ENCODE measurements at regions not wholly inside any gene's neighbourhood (a gene's known extent, or its start where the extent isn't known, plus 50 kb on each side); places are given as distances from the start of the nearest gene placed in this dataset.

DNA sequence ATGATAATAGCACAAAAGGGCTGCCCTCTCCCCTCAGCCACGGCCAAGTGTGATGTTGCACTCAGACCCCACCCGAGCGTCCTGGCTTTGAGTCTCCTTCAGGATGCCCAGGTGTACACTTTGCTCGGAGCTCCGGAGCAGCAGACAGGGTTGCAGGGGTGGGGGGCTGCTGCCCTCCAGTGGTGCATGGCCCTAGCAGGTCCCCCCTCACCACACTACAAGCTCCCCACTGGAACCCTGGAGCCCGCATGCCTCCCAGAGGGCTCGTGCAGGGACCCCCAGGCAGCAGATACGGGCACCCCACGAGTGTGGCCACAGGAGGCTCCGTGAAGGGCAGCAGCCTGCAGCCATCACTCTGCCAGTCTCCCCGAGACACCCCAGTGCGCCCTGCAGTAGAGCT, 69.9 kb upstream of the C14orf180 start:
- 69 to 70% methylated on average over 12 of the region's 12 CpGs for WGBS, 2 donors
- DNase-seq (peak in 1 of 2 donors; percentile 64), ATAC-seq (ENCODE audit: low FRiP score) (no peak)
- Histone ChIP-seq H3K9me3 (ENCODE audit: control insufficient read depth, low read length) (peaks cover 6% of the 10 kb centered on the region), H3K27me3 (ENCODE audit: control insufficient read depth in 1 of 2, insufficient read depth in 2 of 2, low read length in 1 of 2) (no peaks in the 10 kb centered on the region), H3K4me3 (ENCODE audit: low read length in 2 of 2) (no peak overlapping the region), H3K4me1 (ENCODE audit: control insufficient read depth in 1 of 2, insufficient read depth in 2 of 2, low read length in 2 of 2) (no peaks in the 10 kb centered on the region), H3K36me3 (ENCODE audit: control insufficient read depth in 1 of 2, insufficient read depth in 2 of 2, low read length in 1 of 2) (no peaks in the 10 kb centered on the region), H3K27ac (ENCODE audit: low read depth in 1 of 2, low read length in 2 of 2) (no peak overlapping the region)
- intact Hi-C loops (cut with DNase I), result no loop called here

DNA sequence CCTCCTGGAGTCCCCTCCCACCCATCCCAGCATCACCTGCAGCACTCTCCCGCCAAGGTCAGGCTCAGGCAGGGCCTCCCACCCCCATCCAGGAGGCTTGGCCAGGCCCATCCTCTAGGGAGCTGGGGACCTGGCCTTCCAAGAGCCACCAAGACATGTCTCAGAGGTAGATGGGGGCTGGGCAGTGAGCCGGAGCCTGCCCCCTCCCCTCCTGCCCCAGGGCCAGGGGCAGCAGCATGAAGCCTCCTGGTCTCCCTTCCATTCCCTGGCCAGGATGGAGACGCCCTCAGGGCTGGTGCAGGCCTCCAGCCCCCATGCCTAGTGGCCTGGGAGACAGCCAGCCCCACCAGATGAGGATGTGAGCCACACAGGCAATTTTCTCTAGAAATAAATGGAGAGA, 69.3 kb upstream of the C14orf180 start:
- intact Hi-C loops (cut with DNase I), result no loop called here
- Histone ChIP-seq H3K27ac (ENCODE audit: low read depth in 1 of 2, low read length in 2 of 2) (no peak overlapping the region), H3K9me3 (ENCODE audit: control insufficient read depth, low read length) (peaks cover 6% of the 10 kb centered on the region), H3K36me3 (ENCODE audit: control insufficient read depth in 1 of 2, insufficient read depth in 2 of 2, low read length in 1 of 2) (no peaks in the 10 kb centered on the region), H3K27me3 (ENCODE audit: control insufficient read depth in 1 of 2, insufficient read depth in 2 of 2, low read length in 1 of 2) (no peaks in the 10 kb centered on the region), H3K4me3 (ENCODE audit: low read length in 2 of 2) (no peak overlapping the region), H3K4me1 (ENCODE audit: control insufficient read depth in 1 of 2, insufficient read depth in 2 of 2, low read length in 2 of 2) (no peaks in the 10 kb centered on the region)
- ATAC-seq (ENCODE audit: low FRiP score) (no peak), DNase-seq (no peak)
- 36% methylated on average over 3 of the region's 3 CpGs for WGBS, 2 donors

DNA sequence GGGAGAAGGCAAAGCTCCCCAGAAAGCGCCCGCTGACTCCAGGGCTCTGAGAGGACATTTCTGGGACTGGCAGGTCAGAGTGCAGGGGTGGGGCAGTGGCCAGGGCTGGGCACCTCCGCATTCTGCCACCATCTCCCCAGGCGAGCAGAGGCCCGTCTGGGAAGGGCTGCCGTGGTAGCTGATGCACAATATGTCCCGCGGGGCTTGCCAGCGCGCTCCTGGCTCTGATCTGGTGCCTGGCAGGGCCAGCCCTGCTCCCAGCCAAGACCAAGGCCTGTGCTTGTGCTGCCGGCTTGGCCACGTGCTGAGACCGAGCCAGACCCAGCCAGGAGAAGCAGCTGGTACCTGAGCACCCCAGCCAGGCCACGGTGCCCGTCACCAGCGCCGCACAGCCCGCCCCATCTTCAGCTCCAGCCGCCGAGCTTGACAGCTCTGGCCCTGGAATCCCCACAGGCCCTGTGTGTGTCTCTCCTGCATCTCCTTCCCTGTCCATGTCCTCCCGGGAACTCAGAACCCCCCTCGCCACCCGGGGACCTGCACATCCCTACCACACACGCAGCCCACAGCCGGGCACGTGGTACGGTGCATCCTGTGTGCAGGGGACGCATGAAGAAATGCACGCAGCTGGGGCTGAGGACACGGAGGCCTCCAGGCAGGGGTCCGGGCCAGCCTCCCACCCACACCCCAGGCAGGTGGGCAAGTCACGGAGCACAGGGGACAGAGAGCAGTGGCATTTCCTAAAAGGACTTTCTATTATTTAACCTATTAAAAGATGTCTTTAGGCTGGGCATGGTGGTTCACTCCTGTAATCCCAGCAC, 68.6 kb upstream of the C14orf180 start:
- DNase-seq (no peak), ATAC-seq (ENCODE audit: low FRiP score) (peak; percentile 12)
- 44 to 46% methylated on average over 32 of the region's 32 CpGs for WGBS, 2 donors
- no peak overlapping the region for H3K4me3 ChIP-seq (ENCODE audit: low read length in 2 of 2)
- no peaks in the 10 kb centered on the region for H3K36me3 ChIP-seq (ENCODE audit: control insufficient read depth in 1 of 2, insufficient read depth in 2 of 2, low read length in 1 of 2)
- intact Hi-C loops (cut with DNase I), result no loop called here
- peaks cover 6% of the 10 kb centered on the region for H3K9me3 ChIP-seq (ENCODE audit: control insufficient read depth, low read length)
- no peak overlapping the region for H3K27ac ChIP-seq (ENCODE audit: low read depth in 1 of 2, low read length in 2 of 2)
- no peaks in the 10 kb centered on the region for H3K27me3 ChIP-seq (ENCODE audit: control insufficient read depth in 1 of 2, insufficient read depth in 2 of 2, low read length in 1 of 2)
- no peaks in the 10 kb centered on the region for H3K4me1 ChIP-seq (ENCODE audit: control insufficient read depth in 1 of 2, insufficient read depth in 2 of 2, low read length in 2 of 2)

DNA sequence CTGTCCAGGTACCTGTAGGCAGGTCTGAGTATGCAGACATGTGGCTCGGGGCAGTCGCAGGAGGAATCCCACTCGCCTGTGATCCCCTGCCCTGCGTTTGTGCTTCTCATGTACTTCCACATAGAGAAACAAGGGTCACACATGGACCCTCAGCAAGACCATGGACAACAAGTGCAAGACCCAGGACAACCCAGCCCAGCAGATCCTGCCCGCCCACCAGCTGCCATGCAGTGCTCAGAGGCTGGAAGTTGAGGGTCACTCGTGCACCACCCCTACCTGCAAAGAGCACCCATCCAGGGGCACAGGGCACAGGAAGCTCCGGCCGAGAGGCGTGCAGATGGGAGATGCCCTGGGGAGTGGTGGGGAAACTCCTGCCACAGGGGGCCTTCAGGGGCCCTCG, 67.5 kb upstream of the C14orf180 start:
- DNase-seq (no peak), ATAC-seq (ENCODE audit: low FRiP score) (no peak)
- 80 to 81% methylated on average over 10 of the region's 10 CpGs for WGBS, 2 donors
- Histone ChIP-seq H3K27me3 (ENCODE audit: control insufficient read depth in 1 of 2, insufficient read depth in 2 of 2, low read length in 1 of 2) (no peaks in the 10 kb centered on the region), H3K9me3 (ENCODE audit: control insufficient read depth, low read length) (peaks cover 10% of the 10 kb centered on the region), H3K4me3 (ENCODE audit: low read length in 2 of 2) (no peak overlapping the region), H3K4me1 (ENCODE audit: control insufficient read depth in 1 of 2, insufficient read depth in 2 of 2, low read length in 2 of 2) (no peaks in the 10 kb centered on the region), H3K36me3 (ENCODE audit: control insufficient read depth in 1 of 2, insufficient read depth in 2 of 2, low read length in 1 of 2) (no peaks in the 10 kb centered on the region), H3K27ac (ENCODE audit: low read depth in 1 of 2, low read length in 2 of 2) (no peak overlapping the region)
- intact Hi-C loops (cut with DNase I), result no loop called here

DNA sequence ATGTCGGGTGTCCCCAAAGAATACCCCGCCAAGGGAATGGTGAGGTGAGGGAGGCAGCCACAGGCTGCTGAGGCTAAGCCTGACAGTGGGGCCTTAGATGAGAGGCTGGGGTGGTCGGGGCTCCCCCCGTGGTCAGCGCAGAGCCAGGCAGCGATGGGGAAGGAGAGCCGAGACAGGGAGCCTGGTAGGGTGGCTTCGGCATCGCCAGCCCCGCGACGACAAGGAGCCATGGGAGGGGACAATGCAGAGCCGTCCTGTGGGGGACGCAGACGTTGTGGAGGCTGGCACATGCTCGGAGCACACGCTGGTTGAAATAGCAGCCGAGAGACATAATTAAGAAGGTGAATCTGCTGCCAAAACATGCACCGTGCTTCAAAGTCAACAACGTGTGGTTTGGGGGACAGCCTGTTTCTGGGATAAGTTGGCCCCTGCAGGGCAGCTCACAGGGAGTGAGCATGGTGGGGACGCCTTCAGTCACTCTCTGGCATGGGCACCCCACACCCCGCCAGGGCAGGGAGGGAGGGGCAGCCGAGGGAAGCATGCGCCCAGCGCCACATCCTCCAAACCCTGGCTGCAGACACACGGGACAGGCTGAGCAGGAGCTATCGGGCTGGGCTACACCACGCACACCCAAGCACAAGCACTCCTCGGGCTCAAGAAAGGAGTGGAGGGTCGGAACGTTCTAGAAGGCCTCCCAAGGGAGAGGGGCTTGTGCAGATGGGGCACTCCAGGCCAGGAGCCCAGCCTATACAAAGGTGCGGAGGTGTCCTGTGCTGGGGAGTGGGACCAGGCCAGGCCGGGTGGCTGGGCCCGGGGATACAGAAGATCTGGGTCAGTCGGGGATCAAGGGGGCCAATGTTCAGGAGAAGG, 66.6 kb upstream of the C14orf180 start:
- Histone ChIP-seq H3K4me1 (ENCODE audit: control insufficient read depth in 1 of 2, insufficient read depth in 2 of 2, low read length in 2 of 2) (no peaks in the 10 kb centered on the region), H3K9me3 (ENCODE audit: control insufficient read depth, low read length) (peaks cover 14% of the 10 kb centered on the region), H3K27ac (ENCODE audit: low read depth in 1 of 2, low read length in 2 of 2) (no peak overlapping the region), H3K36me3 (ENCODE audit: control insufficient read depth in 1 of 2, insufficient read depth in 2 of 2, low read length in 1 of 2) (no peaks in the 10 kb centered on the region), H3K27me3 (ENCODE audit: control insufficient read depth in 1 of 2, insufficient read depth in 2 of 2, low read length in 1 of 2) (no peaks in the 10 kb centered on the region), H3K4me3 (ENCODE audit: low read length in 2 of 2) (no peak overlapping the region)
- 60% methylated on average over 35 of the region's 35 CpGs for WGBS, 2 donors
- no peak for ATAC-seq (ENCODE audit: low FRiP score)
- no peak for DNase-seq
- intact Hi-C loops (cut with DNase I), result no loop called here

DNA sequence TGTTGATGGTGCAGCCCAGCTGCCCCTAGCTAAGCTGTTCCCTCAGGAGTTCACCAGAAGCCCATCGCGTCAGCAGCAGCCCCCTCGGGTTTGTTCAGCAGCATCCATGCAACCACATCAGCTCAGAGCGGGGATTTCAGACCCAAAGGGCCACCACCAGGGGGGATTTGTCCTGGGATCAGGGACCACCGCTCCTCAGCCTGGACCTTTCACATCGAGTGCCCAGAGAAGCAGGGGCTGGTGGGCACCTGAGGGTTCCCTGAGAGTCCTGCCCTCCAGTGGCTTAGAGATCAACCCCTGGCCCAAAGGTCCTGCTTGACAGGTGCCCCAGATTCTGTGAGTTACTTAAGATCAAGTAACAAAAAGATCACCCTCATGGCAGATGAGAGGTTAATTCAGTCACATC, 65.9 kb upstream of the C14orf180 start:
- ATAC-seq (ENCODE audit: low FRiP score), result no peak
- Histone ChIP-seq H3K4me3 (ENCODE audit: low read length in 2 of 2) (no peak overlapping the region), H3K4me1 (ENCODE audit: control insufficient read depth in 1 of 2, insufficient read depth in 2 of 2, low read length in 2 of 2) (no peaks in the 10 kb centered on the region), H3K9me3 (ENCODE audit: control insufficient read depth, low read length) (peaks cover 15% of the 10 kb centered on the region), H3K27ac (ENCODE audit: low read depth in 1 of 2, low read length in 2 of 2) (no peak overlapping the region), H3K36me3 (ENCODE audit: control insufficient read depth in 1 of 2, insufficient read depth in 2 of 2, low read length in 1 of 2) (no peaks in the 10 kb centered on the region), H3K27me3 (ENCODE audit: control insufficient read depth in 1 of 2, insufficient read depth in 2 of 2, low read length in 1 of 2) (no peaks in the 10 kb centered on the region)
- DNase-seq, result no peak
- intact Hi-C loops (cut with DNase I), result no loop called here
- WGBS, 2 donors, result 78 to 91% methylated on average over 6 of the region's 6 CpGs

DNA sequence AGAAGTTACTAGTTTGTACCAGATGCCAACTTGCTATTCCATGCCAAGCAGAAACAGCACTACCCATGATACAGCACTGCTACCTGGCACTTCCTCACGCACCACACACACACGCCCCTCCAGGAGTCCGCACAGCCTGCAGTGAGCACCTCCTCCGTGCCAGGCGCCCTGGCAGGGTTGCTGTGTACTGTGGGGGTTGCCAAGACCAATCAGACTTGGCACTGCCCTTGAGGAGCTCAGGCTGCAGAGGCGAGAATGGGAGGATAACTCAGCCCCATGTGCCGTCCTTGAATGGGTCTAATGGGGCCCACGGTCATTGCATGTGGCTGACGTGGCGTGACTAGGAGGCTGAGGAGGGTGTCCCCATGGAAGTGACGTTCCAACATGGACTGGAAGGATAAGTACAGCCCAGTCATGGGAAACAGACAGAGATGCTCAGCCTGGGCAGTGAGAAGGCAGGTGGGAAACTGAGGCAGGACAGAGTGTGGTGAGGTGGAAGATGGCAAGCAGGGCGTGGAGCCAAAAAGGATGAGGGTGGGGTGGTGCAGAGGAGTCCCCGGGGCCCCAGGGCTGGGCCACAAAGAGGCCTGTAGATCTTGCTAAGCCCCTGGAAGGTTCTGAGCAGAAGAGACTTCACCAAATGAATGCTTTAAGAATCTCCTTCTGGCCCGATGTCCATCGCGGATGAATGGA, 65.3 kb upstream of the C14orf180 start:
- no peaks in the 10 kb centered on the region for H3K4me1 ChIP-seq (ENCODE audit: control insufficient read depth in 1 of 2, insufficient read depth in 2 of 2, low read length in 2 of 2)
- intact Hi-C loops (cut with DNase I), result no loop called here
- H3K27ac ChIP-seq (ENCODE audit: low read depth in 1 of 2, low read length in 2 of 2), result no peak overlapping the region
- H3K36me3 ChIP-seq (ENCODE audit: control insufficient read depth in 1 of 2, insufficient read depth in 2 of 2, low read length in 1 of 2), result no peaks in the 10 kb centered on the region
- DNase-seq, result no peak
- ATAC-seq (ENCODE audit: low FRiP score), result no peak
- H3K9me3 ChIP-seq (ENCODE audit: control insufficient read depth, low read length), result peaks cover 17% of the 10 kb centered on the region
- no peaks in the 10 kb centered on the region for H3K27me3 ChIP-seq (ENCODE audit: control insufficient read depth in 1 of 2, insufficient read depth in 2 of 2, low read length in 1 of 2)
- WGBS, 2 donors, result 48 to 51% methylated on average over 16 of the region's 16 CpGs
- no peak overlapping the region for H3K4me3 ChIP-seq (ENCODE audit: low read length in 2 of 2)

DNA sequence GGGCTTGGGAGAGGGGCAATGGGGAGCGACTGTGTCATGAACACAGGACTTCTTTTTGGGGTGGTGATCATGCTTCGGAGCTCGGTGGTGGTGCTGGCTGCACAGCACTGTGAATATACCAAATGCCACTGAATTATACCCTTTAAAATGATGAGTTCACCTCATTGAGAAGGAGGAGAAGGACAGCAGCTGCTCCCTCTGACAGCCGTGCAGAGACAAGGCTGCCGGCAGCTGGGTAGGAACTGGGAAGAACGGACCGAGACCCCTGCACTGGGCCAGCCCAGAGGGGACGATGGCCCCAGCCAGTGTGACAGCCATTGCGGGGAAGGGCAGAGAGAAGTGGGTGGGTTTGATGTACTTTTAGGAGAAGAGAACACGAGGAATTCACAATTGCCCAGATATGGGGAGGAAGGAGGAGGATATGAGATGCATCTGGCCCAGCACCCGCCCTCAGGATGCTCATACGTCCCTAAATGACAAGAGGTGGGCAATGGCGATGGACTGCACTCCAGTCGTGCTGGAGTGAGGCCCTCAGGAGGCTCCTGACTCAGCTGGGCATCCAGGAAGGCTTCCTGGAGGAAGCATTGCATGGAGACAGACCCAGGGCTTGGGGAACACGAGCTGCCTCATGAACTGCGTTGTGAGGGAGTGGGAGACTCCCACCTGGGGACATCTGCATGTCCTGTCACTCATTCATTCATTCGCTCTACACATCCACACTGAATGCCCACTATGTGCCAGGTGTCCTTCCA, 64.3 kb upstream of the C14orf180 start:
- H3K4me3 ChIP-seq (ENCODE audit: low read length in 2 of 2), result no peak overlapping the region

More for the DNA sequence above, 64.3 kb upstream of the C14orf180 start:
- DNase-seq (no peak), ATAC-seq (ENCODE audit: low FRiP score) (no peak)
- WGBS, 2 donors, result 80 to 82% methylated on average over 17 of the region's 17 CpGs
- H3K9me3 ChIP-seq (ENCODE audit: control insufficient read depth, low read length), result peaks cover 17% of the 10 kb centered on the region
- H3K36me3 ChIP-seq (ENCODE audit: control insufficient read depth in 1 of 2, insufficient read depth in 2 of 2, low read length in 1 of 2), result no peaks in the 10 kb centered on the region
- intact Hi-C loops (cut with DNase I), result no loop called here
- no peak overlapping the region for H3K27ac ChIP-seq (ENCODE audit: low read depth in 1 of 2, low read length in 2 of 2)
- H3K4me1 ChIP-seq (ENCODE audit: control insufficient read depth in 1 of 2, insufficient read depth in 2 of 2, low read length in 2 of 2), result no peaks in the 10 kb centered on the region
- no peaks in the 10 kb centered on the region for H3K27me3 ChIP-seq (ENCODE audit: control insufficient read depth in 1 of 2, insufficient read depth in 2 of 2, low read length in 1 of 2)
